HG02610 (cell line): ENCODE measurements at regions not wholly inside any gene's neighbourhood (a gene's known extent, or its start where the extent isn't known, plus 50 kb on each side); places are given as distances from the start of the nearest gene placed in this dataset.

Source experiments
- ATAC-seq: cut with Tn5 transposase; IDR thresholded peaks from one replicate; pipeline ENCODE4 v1.9.1; 2021; ENCODE audit warnings: mild to moderate bottlenecking, moderate library complexity; ENCODE audit not compliant: unreplicated experiment

GRCh38 chr4:153939570-153939969 is 150.7 kb upstream of the SFRP2 start:
- ATAC-seq: no peak

GRCh38 chr4:153938994-153939393 is 150.1 kb upstream of the SFRP2 start:
- no peak for ATAC-seq

- no peak for ATAC-seq
Observed at GRCh38 chr4:153937289-153937688, 148.4 kb upstream of the SFRP2 start.

- no peak for ATAC-seq
Observed at GRCh38 chr4:153936121-153936520, 147.2 kb upstream of the SFRP2 start.

- ATAC-seq: no peak
Observed at GRCh38 chr4:153934688-153935017, 145.8 kb upstream of the SFRP2 start.

- ATAC-seq: no peak
Observed at GRCh38 chr4:153933915-153934687, 145.2 kb upstream of the SFRP2 start.

- no peak for ATAC-seq
Observed at GRCh38 chr4:153931804-153932203, 142.9 kb upstream of the SFRP2 start.

GRCh38 chr4:153929675-153930074 is 140.8 kb upstream of the SFRP2 start:
- no peak for ATAC-seq

- ATAC-seq: no peak
Observed at GRCh38 chr4:153927451-153927850, 138.6 kb upstream of the SFRP2 start.

- ATAC-seq: no peak
Observed at GRCh38 chr4:153922148-153922547, 133.3 kb upstream of the SFRP2 start.

- ATAC-seq: no peak
Observed at GRCh38 chr4:153919667-153920066, 130.8 kb upstream of the SFRP2 start.

GRCh38 chr4:153916273-153916755 is 127.4 kb upstream of the SFRP2 start:
- peak; percentile 99 for ATAC-seq

GRCh38 chr4:153912301-153912700 is 123.4 kb upstream of the SFRP2 start:
- ATAC-seq: no peak

GRCh38 chr4:153909672-153910071 is 120.8 kb upstream of the SFRP2 start:
- ATAC-seq: no peak

GRCh38 chr4:153906231-153906630 is 117.3 kb upstream of the SFRP2 start:
- ATAC-seq: no peak

- no peak for ATAC-seq
Observed at GRCh38 chr4:153905231-153905630, 116.3 kb upstream of the SFRP2 start.

- no peak for ATAC-seq
Observed at GRCh38 chr4:153904011-153904410, 115.1 kb upstream of the SFRP2 start.

- no peak for ATAC-seq
Observed at GRCh38 chr4:153901220-153901619, 112.3 kb upstream of the SFRP2 start.

- no peak for ATAC-seq
Observed at GRCh38 chr4:153900426-153900825, 111.5 kb upstream of the SFRP2 start.

- no peak for ATAC-seq
Observed at GRCh38 chr4:153890761-153891160, 101.9 kb upstream of the SFRP2 start.

- ATAC-seq: no peak
Observed at GRCh38 chr4:153887217-153887616, 98.3 kb upstream of the SFRP2 start.

GRCh38 chr4:153884325-153884724 is 95.4 kb upstream of the SFRP2 start:
- no peak for ATAC-seq

- no peak for ATAC-seq
Observed at GRCh38 chr4:153880983-153881382, 92.1 kb upstream of the SFRP2 start.
